ENCODE measurements at regions not wholly inside any gene's neighbourhood (a gene's known extent, or its start where the extent isn't known, plus 50 kb on each side); places are given as distances from the start of the nearest gene placed in this dataset.

DNA sequence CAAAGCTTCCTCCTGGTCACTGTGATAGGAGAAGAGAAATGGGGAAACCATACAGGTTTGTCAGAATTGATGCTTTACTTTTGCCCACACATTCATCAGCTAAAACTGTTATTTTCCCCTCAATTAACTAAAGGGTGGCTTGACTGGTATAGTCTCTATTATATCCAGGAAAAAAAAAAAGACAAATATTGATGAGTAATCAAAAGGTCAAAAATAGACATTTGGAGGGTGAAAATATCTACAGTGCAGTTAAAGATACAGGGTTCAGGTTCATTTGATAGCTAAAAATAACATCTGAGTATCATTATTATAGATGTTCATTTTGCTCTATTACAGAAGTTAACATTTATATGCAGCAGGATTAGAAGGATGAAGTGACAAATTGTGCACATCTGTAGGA is 577.6 kb upstream of the FAM98A start:
- no peak for TF ChIP-seq RAD21 (IDR thresholded peaks at IDR 0.05)
- TF ChIP-seq FOXA1 (IDR thresholded peaks at IDR 0.05), result no peak
- TF ChIP-seq, protein P1, sequence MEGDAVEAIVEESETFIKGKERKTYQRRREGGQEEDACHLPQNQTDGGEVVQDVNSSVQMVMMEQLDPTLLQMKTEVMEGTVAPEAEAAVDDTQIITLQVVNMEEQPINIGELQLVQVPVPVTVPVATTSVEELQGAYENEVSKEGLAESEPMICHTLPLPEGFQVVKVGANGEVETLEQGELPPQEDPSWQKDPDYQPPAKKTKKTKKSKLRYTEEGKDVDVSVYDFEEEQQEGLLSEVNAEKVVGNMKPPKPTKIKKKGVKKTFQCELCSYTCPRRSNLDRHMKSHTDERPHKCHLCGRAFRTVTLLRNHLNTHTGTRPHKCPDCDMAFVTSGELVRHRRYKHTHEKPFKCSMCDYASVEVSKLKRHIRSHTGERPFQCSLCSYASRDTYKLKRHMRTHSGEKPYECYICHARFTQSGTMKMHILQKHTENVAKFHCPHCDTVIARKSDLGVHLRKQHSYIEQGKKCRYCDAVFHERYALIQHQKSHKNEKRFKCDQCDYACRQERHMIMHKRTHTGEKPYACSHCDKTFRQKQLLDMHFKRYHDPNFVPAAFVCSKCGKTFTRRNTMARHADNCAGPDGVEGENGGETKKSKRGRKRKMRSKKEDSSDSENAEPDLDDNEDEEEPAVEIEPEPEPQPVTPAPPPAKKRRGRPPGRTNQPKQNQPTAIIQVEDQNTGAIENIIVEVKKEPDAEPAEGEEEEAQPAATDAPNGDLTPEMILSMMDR (IDR thresholded peaks at IDR 0.05; ENCODE audit: low read depth, low read length, missing input control), result no peak
- TF ChIP-seq EGR1 (IDR thresholded peaks at IDR 0.05; ENCODE audit: low read depth in 2 of 2), result no peak
- no peak for TF ChIP-seq JUND (IDR thresholded peaks at IDR 0.05)
- TF ChIP-seq NR2F2 (IDR thresholded peaks at IDR 0.05), result no peak
- TF ChIP-seq TAF1 (conservative IDR thresholded peaks at IDR 0.05), result no peak
- no peak for TF ChIP-seq SP1 (IDR thresholded peaks at IDR 0.05)
